ENCODE measurements at regions not wholly inside any gene's neighbourhood (a gene's known extent, or its start where the extent isn't known, plus 50 kb on each side); places are given as distances from the start of the nearest gene placed in this dataset.

DNA sequence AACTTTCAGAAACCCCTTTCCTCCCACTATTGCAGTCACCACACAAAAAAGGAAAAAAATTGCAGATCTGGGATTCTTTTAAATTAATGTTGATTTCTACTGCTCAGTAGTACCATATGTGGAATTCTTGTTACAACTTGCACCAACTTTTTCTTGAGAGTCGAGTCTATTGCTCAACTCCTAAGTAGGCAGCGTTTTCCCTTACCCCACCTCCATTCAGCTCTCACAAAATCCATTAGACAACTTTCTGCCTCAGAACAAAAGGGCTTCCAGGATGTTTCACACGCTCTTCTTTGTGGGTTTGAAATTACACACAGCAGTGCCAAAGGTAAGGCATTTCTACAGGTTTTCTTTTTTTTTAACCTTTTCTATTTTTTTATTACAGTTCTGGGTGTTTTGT lies 179.5 kb downstream of the ANXA2 start:
- no peak for DNase-seq

DNA sequence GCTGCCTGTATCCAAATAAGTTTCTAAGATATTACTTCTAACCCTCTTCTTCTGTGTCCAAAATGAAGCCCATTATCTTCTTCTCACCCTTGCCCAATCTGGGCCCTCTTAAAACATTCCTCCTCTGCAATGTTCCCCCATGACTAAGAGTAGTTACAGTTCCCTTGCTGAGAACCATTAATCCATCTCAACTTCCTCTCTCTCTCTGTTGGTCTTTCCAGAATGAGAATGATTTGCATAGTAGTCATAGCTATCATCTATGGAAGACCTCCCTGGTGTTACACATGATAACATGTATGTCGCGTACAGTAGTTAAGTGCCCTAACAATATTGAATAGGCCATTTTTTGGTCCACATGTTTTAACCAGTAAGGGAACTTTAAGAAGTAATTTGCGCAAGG lies 177.9 kb downstream of the ANXA2 start:
- no peak for DNase-seq

DNA sequence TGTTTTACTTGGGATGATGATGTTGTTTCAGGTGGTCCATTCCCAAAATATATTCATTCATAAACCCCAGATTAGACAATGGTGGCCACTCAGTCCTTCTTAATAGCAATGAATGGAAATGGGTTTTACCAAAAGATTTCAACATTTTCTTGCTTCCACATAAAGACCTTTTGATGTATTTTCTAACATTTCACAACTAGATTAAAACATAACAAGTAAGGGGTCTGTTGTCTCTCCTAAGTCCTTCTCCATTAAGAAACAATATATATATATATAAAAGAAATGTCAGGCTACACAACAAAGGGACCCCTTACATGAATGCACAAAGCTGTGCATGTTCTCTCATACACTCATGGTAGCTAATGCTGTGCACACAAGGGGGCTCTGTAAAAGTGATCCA lies 176.4 kb downstream of the ANXA2 start:
- no peak for DNase-seq

DNA sequence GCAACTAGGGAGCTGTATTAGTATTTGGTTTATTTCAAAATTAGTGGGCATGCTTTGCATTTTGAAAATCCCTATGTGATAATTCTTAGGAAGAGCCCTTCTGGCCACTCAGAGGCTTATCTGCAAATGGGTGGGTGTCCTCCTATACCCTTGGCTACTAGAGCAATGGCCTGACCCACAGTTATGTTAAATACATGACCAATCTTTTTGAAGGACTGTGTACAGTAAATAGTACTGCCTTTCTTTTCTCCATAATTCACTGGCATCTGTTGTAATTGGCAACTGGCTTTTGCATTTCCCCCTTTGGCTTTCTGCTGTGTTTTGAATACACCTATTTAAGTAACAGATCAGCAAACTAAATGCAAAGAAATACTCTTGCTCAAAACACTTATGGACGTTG lies 175.4 kb downstream of the ANXA2 start:
- DNase-seq: no peak

DNA sequence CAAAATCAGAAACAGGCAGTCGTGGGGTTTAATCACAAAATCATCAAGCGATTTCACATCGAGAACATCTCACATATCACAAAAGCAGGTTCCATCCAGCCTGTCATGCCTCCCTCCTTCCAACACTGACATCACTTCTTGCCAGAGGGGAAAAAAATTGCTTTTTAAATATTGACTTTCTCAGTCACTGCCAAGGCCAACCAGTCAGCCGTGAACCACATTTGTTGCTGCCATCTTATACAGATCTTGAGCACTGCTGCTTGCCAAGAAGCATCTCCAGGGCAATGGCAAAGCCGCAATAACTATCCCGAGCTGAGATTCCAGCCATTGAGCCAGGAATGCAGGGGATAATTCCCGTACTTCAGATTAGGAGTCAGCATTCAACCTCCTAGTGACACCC lies 174.6 kb downstream of the ANXA2 start:
- DNase-seq: no peak

DNA sequence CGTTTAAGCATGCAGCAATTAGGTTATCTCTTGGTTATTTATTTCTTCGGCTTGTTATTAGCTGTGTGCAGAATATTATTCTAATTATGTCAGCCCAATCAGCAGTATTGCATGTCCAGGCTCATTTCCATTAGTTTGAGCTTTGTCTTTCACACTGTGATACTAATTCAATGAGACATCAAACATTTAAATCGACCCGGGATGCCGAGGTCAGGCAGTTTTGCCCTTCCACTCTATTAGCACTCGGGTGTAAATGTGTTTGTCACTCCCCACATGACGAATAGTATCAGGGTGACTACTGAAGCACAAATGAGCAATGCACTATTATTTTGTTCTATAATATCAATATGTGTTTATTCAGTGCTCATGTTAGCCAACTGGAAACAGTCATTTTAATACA lies 170.9 kb downstream of the ANXA2 start:
- DNase-seq: no peak

DNA sequence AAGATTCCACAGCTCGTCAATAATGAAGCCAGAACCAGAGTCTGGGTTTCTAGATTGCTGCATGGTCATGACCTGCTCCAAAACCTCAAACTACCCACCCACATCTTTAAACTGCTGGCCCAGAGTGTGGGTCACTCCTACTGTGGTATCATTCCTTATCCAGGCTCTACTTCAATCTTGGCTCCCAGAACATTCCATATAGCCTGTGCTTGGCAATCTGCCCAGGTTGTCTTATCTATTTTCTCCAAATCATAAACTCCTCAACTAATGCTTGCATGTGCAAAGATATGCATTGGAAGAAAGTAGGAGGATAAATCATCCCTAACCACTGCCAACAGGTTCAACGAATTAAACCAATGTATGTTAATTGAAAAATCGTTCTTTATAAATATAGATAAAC lies 169.7 kb downstream of the ANXA2 start:
- no peak for DNase-seq

DNA sequence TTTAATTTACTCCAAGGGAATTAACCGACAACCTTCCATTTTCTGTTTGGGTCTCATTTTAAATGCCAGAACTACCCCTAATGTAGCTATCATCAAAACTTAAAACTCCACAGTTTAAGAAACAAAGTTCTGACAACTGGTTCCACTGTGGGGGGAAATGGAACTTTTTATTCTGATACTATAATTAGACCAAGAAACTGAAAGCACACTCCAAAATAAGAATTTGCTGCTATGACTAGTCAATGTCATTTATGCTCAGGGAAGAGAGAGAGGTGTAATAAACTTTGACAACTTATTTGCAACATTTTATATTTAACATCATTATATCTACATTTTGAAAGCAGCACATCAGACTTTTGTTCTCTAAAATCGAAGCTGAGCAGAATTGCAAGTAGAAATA lies 169.2 kb downstream of the ANXA2 start:
- DNase-seq: no peak

DNA sequence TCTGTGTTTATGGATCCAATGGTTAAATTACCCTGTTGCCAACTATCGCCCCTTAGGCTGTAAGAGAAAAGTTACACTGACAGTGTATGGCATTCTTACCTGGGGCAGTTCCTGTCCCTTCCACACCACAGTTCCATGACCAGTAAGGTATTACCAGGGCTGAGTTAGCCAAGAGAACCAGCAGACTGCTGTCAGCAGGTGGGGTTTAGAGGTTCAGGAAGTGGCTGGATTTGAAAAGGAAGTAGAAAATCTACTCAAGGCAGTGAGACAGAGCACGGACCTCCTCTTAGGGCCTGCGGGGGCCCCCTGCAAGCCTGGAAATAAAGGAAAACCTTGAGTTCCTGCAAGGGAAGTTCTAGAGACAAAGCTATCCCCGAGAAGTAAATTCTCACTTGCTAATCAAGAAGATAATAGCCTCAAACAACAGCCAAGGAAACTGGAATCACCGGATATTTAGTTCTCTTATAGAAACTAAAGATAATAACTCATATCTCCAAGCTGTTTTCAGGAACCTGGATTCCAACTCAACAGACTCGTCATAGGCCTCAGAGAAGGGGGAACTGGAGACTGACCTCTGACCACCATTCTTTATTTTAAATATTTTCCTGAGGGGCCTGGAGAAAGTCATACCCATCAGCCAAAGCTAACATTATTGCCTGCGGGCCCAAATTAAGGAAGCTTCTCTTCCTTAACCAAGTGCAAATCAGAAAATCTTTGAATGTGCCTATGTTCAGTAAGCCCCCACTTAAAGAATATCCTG lies 161.7 kb downstream of the ANXA2 start:
- no peak for DNase-seq

DNA sequence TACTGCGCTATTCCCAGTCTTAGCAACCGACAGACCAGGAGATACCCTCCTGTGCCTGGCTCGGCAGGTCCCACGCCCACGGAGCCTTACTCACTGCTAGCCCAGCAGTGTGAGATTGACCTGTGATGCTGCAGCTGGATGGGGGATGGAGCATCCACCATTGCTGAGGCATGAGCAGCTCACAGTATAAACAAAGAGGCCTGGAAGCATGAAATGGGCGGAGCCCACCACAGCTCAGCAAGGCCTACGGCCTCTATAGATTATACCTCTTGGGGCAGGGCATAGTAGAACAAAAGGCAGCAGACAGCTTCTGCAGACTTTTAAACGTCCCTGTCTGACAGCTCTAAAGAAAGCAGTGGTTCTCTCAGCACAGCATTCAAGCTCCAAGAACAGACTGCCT lies 160.3 kb downstream of the ANXA2 start:
- DNase-seq: no peak

DNA sequence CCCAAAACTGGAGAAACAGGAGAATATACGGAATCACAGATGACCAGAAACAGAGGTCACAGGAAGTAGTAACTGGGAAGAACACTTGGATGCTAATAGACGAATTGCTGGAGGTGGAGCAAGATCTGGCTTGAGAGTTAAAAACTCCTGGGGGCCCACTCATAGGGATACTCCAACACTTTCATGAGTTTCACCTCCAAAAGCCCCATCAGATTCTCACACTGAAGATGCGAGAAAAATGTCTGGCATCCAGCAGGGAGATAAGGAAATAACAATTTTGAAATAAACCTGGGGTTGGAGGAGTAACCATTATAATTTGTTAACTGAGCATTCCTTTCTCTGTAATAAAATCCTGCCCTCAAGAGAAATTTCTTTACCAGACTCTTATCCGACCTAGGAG lies 154.0 kb downstream of the ANXA2 start:
- DNase-seq: no peak

DNA sequence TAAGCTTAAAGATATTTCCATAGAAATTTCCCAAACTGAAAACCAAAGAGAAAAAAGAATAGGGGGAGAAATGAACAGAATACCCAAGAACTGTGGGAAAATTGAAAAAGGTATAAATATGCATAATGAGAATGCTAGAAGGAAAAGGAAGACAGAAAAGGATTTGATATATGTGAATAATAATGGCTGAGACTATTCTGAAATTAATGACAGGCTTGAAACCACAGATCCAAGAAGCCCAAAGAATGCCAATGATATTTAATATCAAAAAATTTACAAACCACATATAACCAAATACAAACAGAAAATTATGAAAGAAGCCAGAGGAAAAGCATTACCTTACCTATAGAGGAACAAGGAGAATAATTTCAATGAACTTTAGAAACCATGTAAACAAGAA lies 153.0 kb downstream of the ANXA2 start:
- DNase-seq: no peak

DNA sequence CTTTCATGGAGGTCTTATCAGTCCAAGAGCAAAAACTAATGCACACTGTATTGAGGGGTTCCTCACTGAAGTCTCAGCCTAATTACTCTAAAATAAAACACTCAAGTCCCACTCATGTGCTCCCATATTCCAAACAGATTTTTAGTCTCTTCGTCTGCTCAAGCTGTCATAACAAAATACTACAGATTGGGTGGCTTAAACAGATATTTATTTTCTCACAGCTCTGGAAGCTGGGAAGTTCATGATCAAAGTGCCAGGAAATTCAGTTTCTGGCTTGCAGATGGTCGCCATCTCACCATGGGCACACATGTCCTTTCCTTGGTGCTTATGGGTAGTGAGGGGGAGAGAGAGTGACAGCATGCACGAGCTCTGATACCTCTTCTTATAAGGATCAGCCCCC lies 147.5 kb downstream of the ANXA2 start:
- DNase-seq: no peak

DNA sequence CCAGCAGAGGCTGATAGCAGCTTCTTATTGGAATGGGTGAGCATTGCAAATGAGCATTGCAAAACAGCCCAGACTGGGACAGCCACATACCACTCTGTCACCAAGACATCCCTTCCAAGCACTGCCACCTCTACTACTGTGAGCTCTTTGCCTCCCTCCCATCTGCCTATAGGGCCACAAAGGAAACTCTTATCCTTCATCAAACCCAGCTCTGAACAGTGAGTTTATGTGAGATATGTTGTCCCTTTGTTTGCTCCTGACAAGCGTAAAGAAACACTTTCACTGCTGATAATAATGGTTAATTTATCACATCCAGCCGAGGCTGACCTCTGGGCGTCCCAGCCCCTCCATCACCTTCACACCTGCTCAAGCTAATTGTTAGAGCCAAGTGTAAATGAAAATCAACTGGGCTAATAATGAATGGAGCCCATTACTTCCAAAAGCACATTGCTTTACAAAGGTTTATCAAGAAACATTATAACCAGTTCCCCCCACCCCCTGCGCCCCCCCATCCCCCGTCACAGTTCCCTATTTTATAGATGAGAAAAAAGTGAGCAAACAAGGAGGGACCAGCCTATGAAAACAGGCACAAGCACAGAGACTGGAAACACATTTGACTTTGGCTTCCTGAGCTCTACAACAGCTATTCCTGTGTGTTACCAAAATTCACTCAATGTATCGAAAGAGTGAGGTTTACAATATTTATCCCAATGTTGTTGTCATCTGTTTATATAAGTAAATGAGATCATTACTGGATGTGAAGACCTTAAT lies 146.3 kb downstream of the ANXA2 start:
- no peak for DNase-seq

DNA sequence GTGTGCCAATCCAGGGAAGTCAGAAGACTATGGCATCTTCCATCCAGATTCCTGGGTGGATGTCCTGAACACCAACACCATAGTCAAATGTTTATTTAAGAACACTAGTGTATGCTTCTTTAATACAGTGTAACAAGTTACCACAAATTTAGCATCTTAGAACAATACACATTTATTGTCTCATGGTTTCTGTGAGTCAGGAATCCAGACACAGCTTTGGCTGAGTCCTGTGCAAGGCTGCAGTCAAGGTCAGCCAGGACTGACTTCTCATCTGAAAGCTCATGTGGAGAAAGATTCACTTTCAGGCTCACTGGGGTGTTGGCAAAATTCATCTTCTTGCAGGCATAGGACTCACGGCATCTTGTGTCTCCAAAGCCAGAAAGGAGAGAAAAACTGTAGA lies 143.4 kb downstream of the ANXA2 start:
- DNase-seq: no peak

DNA sequence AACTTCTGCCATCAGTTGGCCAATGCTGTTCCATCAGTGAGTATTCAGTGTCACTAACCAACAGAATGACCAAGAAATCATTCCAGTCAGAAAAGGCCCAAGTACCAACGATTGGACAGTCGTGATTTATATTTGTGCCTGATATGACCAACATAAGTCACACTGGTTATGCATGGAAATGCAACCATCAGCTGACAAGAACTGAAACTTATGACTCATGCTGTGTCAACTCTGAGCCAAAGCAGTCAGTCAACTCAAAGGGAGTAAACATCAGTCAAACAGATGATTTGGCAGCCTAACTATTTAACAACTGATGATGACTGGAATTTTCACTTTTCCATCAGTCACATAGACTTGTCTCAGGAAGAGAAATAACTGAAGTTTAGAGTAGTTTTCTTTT lies 142.4 kb downstream of the ANXA2 start:
- no peak for DNase-seq

DNA sequence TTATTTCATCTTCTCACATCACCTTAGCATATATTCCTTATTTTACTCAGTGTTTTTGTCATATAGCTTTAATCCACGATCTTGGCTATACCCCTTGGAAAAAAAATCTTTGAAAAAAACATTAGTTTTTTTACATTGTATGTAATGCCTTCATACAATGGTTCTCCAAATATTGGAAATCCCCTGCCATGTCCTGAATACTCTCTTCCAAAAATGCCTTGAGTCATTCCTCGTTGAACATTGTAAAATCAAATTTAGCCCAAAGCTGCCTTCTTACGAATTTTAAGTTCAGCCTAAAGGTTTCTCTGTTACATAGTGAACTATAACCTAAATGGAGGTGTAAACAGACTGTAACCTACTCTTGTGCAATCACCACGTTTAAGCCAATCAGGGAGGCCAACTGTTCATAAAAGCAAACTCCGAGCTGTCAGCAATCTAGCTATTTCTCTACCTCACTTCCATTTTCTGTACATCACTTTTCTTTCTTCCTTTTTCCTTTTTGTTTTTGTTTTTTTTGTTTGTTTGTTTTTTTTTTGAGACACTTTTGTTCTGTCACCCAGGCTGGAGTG lies 140.1 kb downstream of the ANXA2 start:
- DNase-seq: no peak

DNA sequence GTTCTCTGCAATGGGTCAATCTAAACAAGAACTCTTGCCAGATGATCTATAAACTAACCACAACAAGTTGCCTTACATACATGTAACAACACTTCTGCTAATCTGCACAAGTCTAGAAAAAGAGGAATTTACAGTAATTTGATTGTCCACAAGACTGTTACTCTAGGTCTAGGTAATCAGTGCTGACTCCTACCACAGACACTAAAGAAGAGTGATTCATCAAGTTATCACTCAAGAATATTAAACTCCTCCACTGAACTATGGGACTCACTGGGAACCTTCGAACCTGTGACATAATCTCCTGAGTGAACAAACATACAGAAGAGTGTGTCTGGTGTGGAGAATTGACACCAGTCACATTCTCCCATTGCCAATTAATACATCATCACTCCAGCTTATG lies 138.3 kb downstream of the ANXA2 start:
- DNase-seq: no peak

DNA sequence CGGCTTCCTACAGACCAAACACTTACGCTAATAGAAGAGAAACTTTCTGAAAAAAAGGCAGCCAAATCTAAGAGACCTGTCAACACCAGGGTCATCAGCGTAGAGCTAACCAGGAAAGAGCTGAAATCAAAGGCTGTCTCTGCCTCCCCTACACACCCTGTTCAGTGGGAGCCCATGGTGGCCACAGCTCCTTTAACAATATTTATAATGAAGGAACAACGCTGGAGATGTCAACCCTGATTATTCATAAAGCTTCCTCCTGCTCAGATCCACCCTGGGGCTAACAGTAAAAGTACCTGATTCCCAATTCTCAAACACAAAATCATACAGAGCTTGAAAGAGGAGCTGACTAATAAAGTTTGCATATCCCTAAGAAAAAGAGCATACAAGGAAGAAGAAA lies 133.7 kb downstream of the ANXA2 start:
- no peak for DNase-seq

DNA sequence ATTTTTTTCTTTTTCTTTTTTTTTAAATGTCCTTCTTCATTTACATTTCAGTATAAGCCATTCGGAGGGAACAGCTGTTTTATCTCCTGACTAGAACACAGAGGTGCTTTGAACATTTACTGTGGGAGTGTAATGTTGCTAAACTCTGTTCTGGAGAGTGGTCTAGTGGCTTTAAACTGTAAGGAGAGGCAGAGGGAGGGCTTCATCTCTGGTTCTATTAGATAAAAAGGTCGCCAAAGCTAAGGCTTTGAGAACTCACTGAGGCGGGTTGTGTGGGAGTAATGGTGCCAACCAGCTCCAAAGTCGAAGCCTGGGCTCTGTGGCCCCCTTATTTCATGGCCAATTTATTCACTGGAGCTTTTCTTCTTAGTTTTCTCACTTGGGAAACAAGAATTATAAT lies 133.2 kb downstream of the ANXA2 start:
- DNase-seq: no peak

DNA sequence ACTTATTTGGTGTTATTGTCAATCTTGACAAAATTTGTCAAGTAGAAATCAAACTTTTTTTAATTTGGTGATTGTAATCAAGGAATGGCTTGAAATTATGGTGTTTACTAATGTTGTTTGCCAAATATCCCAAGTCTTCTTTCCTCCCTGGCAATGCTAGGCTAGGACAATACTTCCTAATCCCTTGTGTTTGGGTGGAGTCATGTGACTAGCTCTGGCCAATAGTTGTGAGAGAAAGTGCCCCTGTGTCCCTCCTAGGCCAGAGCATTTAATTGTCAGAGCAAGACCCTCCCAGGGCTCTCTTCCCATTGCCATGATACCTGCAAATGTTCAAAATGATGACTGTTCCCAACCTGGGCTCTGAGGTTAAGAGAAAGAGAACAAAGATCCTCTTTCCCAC lies 132.7 kb downstream of the ANXA2 start:
- DNase-seq: no peak

DNA sequence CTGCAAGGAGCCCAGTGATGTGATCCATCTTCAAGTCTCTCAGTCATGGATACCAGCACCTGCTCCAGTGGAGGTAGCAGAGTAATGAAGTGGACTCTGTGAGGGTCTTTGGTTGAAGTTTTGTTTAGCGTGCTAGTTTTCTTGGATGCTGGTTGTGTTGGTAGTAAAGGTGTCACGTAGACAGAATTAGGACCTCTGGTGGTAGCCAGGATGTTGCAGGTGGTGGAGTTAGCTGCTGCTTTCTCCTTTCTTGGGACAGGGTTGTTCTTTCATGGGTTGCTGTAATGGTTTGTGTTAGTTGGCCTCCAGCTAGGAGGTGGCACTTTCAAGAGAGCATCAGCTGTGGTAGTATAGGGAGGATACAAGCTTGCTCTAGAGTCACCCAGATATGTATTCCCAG lies 125.2 kb downstream of the ANXA2 start:
- no peak for DNase-seq

DNA sequence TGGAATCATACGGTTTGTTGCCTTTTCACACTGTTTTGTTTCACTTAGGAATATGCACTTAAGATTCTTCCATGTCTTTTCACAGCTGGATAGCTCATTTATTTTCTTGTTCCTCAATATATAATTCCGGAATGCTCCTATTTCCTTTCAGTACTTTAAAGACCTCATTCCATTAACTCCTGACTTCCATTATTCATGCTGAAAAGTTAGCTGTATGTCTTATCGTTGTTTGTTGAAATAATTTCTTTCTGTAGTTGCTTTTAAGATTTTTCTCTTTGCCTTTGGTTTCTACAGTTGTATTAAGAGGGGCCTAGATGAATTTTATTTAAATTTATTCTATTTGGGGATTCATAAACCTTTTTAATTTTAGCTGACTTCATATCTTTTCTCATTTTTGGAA lies 122.2 kb downstream of the ANXA2 start:
- no peak for DNase-seq

DNA sequence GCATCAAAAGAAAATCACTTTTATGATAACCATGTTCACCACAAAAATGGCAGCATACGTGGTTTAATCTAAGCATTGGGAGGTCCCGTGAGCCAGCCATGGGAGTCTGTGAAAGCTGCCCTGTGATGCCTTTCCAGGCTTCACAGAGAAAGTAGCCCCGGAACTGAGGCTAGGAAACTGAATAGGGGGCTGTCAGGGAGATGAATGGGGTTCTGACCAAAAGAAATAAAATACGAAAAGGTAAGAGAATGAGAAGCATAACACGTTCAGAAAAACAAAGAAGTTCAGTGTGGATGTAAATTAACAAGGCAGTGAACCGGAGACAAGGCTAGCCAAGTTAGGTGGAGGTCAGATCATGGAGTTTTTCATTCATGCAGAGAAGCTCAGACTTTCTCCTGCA lies 118.9 kb downstream of the ANXA2 start:
- no peak for DNase-seq

DNA sequence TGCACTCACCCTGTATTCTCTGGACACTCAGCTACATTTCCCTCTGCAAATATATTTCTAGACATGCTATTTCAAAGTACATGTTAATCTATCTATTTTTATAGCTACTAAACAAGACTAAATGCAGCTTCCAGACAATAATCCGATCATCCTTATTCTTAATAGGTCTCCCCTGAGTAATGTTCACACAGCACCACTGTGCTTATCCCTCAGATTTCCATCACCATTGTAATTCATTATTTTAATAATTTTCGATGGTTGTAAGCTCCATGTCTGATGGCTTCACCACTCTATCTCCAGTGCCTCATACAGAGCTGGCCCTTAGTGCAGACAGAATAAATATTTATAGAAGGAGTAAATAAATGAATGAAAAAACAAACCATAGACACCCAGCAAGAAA lies 117.5 kb downstream of the ANXA2 start:
- no peak for DNase-seq
